Mesendoderm (in vitro differentiated cells): ENCODE measurements at regions not wholly inside any gene's neighbourhood (a gene's known extent, or its start where the extent isn't known, plus 50 kb on each side); places are given as distances from the start of the nearest gene placed in this dataset.

ENCODE experiments used
- DNase-seq: peaks from one replicate; pipeline ENCODE4 v3.0.0; 2013
- H2AK5ac ChIP-seq: 2 replicates; pipeline ENCODE4 v1.6.1; 2013; ENCODE audit warnings: low read length, inconsistent platforms
- H2BK120ac ChIP-seq: 2 replicates; pipeline ENCODE4 v1.6.1; 2013; ENCODE audit warnings: low read depth, mild to moderate bottlenecking, low read length, moderate library complexity, mixed read lengths
- H2BK15ac ChIP-seq: replicated peaks from 2 replicates; pipeline ENCODE4 v1.6.1; 2013; ENCODE audit warnings: low read depth, mild to moderate bottlenecking, moderate library complexity
- H2BK5ac ChIP-seq: 2 replicates; pipeline ENCODE4 v1.6.1; 2013; ENCODE audit warnings: low read length, inconsistent platforms
- H3K18ac ChIP-seq: 2 replicates; pipeline ENCODE4 v1.6.1; 2013; ENCODE audit warnings: mild to moderate bottlenecking, low read length, mixed read lengths
- H3K23ac ChIP-seq: one replicate; pipeline ENCODE4 v1.6.1; 2013; ENCODE audit warnings: low read length
- H3K27ac ChIP-seq: 2 replicates; pipeline ENCODE4 v1.5.1; 2013; ENCODE audit warnings: low read depth, mild to moderate bottlenecking, inconsistent platforms, low read length, moderate library complexity
- H3K27me3 ChIP-seq: 2 replicates; pipeline ENCODE4 v1.6.1; 2013; ENCODE audit warnings: low read length, control low read depth, mild to moderate bottlenecking, inconsistent platforms; ENCODE audit not compliant: insufficient read depth, poor library complexity
- H3K36me3 ChIP-seq: 2 replicates; pipeline ENCODE4 v1.6.1; 2013; ENCODE audit warnings: low read length, inconsistent platforms; ENCODE audit not compliant: control insufficient read depth, insufficient read depth
- H3K4ac ChIP-seq: one replicate; pipeline ENCODE4 v1.6.1; 2013; ENCODE audit warnings: low read depth, mild to moderate bottlenecking, low read length, moderate library complexity
- H3K4me1 ChIP-seq: 2 replicates; pipeline ENCODE4 v1.6.1; 2013; ENCODE audit warnings: low read depth, low read length, inconsistent platforms; ENCODE audit not compliant: control insufficient read depth
- H3K4me2 ChIP-seq: 2 replicates; pipeline ENCODE4 v1.6.1; 2013; ENCODE audit warnings: low read length
- H3K4me3 ChIP-seq: 2 replicates; pipeline ENCODE4 v1.5.1; 2013; ENCODE audit warnings: mild to moderate bottlenecking, low read length
- H3K56ac ChIP-seq: one replicate; pipeline ENCODE4 v1.6.1; 2013; ENCODE audit warnings: low read length
- H3K79me1 ChIP-seq: 2 replicates; pipeline ENCODE4 v1.6.1; 2013; ENCODE audit warnings: low read length, inconsistent platforms
- H3K79me2 ChIP-seq: 2 replicates; pipeline ENCODE4 v1.6.1; 2013; ENCODE audit warnings: mild to moderate bottlenecking, low read length; ENCODE audit not compliant: control insufficient read depth, insufficient read depth
- H3K9ac ChIP-seq: 2 replicates; pipeline ENCODE4 v1.6.1; 2013; ENCODE audit warnings: low read length, inconsistent platforms
- H4K5ac ChIP-seq: one replicate; pipeline ENCODE4 v1.6.1; 2013; ENCODE audit warnings: low read length
- H4K8ac ChIP-seq: one replicate; pipeline ENCODE4 v1.6.1; 2013; ENCODE audit warnings: low read depth, mild to moderate bottlenecking, control low read depth, low read length, moderate library complexity
- WGBS: extraction: QIAGEN DNeasy Blood & Tissue Kit; methylation state at CpG from one replicate; pipeline ENCODE4 v1.1.7; 2013; ENCODE audit warnings: low lambda C conversion rate, missing lambda C conversion rate; ENCODE audit not compliant: insufficient coverage; ENCODE audit errors: extremely low coverage; 5-methylcytosine and 5-hydroxymethylcytosine counted together

GRCh38 chr7:21218155-21218554 is 209.7 kb upstream of the SP4 start:
- Histone ChIP-seq H3K9ac (no peak overlapping the region), H4K5ac (no peak overlapping the region), H3K27me3 (no peaks in the 10 kb centered on the region), H3K4ac (no peak overlapping the region), H3K18ac (no peak overlapping the region), H3K4me1 (no peaks in the 10 kb centered on the region), H3K27ac (no peak overlapping the region), H4K8ac (no peak overlapping the region), H3K79me1 (no peaks in the 10 kb centered on the region), H2AK5ac (no peak overlapping the region), H3K23ac (no peak overlapping the region), H2BK15ac (no peak overlapping the region), H3K56ac (no peak overlapping the region), H3K4me3 (no peak overlapping the region), H3K79me2 (no peaks in the 10 kb centered on the region), H2BK120ac (no peak overlapping the region), H3K4me2 (no peak overlapping the region), H2BK5ac (no peak overlapping the region), H3K36me3 (no peaks in the 10 kb centered on the region)
- no CpG with 5 or more reads among the region's 2 CpGs for WGBS
- no peak for DNase-seq

DNA sequence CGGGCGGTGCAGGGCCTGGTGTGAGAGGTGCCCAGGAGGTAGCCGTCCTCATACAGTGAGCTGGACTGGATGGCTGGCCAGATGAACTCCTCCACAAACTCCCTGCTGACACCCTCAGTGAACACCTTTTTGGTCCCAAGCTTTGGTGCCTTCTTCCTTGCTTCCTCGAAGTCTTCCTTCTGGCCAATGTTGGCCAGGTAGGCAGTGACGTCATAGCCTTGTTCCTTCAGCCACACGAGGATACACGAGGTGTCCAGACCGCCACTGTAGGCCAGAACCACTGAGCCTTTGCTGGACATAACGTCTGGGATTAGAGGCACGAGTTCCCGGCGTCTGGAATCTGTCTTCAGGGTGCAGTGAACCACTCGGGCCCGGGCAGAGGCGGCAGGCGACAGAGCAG is 206.8 kb upstream of the SP4 start:
- H3K27me3 ChIP-seq: no peaks in the 10 kb centered on the region
- H3K56ac ChIP-seq: no peak overlapping the region
- no peaks in the 10 kb centered on the region for H3K79me1 ChIP-seq
- DNase-seq: no peak
- no peak overlapping the region for H3K4me3 ChIP-seq
- H3K36me3 ChIP-seq: no peaks in the 10 kb centered on the region
- H3K27ac ChIP-seq: no peak overlapping the region
- H4K8ac ChIP-seq: no peak overlapping the region
- H3K9ac ChIP-seq: no peak overlapping the region
- H3K23ac ChIP-seq: no peak overlapping the region
- no peak overlapping the region for H2BK15ac ChIP-seq
- no CpG with 5 or more reads among the region's 16 CpGs for WGBS
- H2BK120ac ChIP-seq: no peak overlapping the region
- H3K4me2 ChIP-seq: no peak overlapping the region
- H2BK5ac ChIP-seq: no peak overlapping the region
- no peak overlapping the region for H3K4ac ChIP-seq
- H4K5ac ChIP-seq: no peak overlapping the region
- H3K18ac ChIP-seq: no peak overlapping the region
- H2AK5ac ChIP-seq: no peak overlapping the region
- no peaks in the 10 kb centered on the region for H3K79me2 ChIP-seq
- H3K4me1 ChIP-seq: no peaks in the 10 kb centered on the region

DNA sequence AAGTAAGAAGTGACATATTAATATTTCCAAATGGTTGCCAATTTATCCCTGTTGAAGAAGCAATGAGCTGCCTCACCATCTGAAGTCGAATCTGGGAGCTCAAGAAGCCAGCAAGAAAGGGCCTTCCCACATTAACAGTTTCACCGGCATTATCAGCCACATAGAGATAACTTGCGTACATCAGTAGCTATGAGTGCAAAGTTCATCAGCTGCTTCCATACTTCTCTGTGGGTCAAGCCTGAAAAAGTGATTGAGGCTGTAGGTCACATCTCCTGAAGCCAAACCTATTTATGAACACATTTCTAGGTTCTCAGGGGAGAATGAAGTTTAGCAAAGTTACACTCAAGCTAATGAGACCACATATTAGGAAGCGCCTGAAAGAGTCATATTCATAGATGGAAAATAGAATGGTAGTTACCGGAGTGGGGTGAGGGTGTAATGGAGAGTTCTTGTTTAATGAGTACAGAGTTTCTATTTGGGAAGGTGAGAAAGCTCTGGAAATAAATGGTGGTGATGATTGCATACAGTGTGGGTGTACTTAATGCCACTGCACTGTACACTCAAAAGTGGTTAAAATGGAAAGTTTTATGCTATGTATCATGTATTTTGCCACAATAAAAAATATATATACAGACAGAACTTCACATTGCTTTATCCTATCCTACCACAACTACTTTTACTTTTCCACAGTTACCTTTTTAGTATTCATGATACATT is 189.3 kb upstream of the SP4 start:
- no peak overlapping the region for H3K27ac ChIP-seq
- DNase-seq: no peak
- H3K4me3 ChIP-seq: no peak overlapping the region
- H3K9ac ChIP-seq: no peak overlapping the region
- H2BK15ac ChIP-seq: no peak overlapping the region
- H2BK5ac ChIP-seq: no peak overlapping the region
- no peak overlapping the region for H3K4me2 ChIP-seq
- no peak overlapping the region for H3K23ac ChIP-seq
- H3K4ac ChIP-seq: no peak overlapping the region
- no peaks in the 10 kb centered on the region for H3K4me1 ChIP-seq
- H3K79me1 ChIP-seq: no peaks in the 10 kb centered on the region
- H4K8ac ChIP-seq: no peak overlapping the region
- H3K18ac ChIP-seq: no peak overlapping the region
- no peak overlapping the region for H3K56ac ChIP-seq
- no peak overlapping the region for H4K5ac ChIP-seq
- H3K27me3 ChIP-seq: no peaks in the 10 kb centered on the region
- WGBS: no CpG with 5 or more reads among the region's 5 CpGs
- H2AK5ac ChIP-seq: no peak overlapping the region
- H3K36me3 ChIP-seq: no peaks in the 10 kb centered on the region
- H2BK120ac ChIP-seq: no peak overlapping the region
- H3K79me2 ChIP-seq: no peaks in the 10 kb centered on the region

DNA sequence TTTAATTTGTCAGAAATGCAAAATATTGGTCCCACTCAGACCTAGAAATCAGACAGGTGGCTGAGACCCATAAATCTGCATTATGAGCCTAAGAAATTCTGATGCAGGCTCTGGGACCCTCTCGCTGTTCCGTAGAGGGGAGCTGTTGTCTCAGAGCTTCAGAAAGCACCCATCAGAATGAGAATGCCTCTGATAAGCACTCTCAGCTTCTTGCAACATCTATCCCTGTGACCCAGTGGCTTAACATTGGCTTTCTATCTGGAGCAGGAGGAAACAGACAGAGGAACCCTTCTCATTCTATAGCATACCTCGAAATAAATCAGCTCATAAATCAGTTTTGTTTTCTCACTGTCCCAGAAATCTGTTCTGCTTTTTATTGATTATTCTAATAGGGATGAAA is 184.6 kb upstream of the SP4 start:
- H3K9ac ChIP-seq: no peak overlapping the region
- H3K79me1 ChIP-seq: no peaks in the 10 kb centered on the region
- H2BK15ac ChIP-seq: no peak overlapping the region
- H2AK5ac ChIP-seq: no peak overlapping the region
- no peak overlapping the region for H4K5ac ChIP-seq
- H3K27ac ChIP-seq: no peak overlapping the region
- H3K56ac ChIP-seq: no peak overlapping the region
- no peak overlapping the region for H3K4me3 ChIP-seq
- H3K36me3 ChIP-seq: no peaks in the 10 kb centered on the region
- no CpG with 5 or more reads among the region's 3 CpGs for WGBS
- H2BK5ac ChIP-seq: no peak overlapping the region
- H3K79me2 ChIP-seq: no peaks in the 10 kb centered on the region
- H2BK120ac ChIP-seq: no peak overlapping the region
- no peak overlapping the region for H3K4ac ChIP-seq
- H3K4me2 ChIP-seq: no peak overlapping the region
- DNase-seq: peak; percentile 8
- no peaks in the 10 kb centered on the region for H3K4me1 ChIP-seq
- H3K23ac ChIP-seq: no peak overlapping the region
- no peak overlapping the region for H3K18ac ChIP-seq
- H4K8ac ChIP-seq: no peak overlapping the region
- H3K27me3 ChIP-seq: no peaks in the 10 kb centered on the region

DNA sequence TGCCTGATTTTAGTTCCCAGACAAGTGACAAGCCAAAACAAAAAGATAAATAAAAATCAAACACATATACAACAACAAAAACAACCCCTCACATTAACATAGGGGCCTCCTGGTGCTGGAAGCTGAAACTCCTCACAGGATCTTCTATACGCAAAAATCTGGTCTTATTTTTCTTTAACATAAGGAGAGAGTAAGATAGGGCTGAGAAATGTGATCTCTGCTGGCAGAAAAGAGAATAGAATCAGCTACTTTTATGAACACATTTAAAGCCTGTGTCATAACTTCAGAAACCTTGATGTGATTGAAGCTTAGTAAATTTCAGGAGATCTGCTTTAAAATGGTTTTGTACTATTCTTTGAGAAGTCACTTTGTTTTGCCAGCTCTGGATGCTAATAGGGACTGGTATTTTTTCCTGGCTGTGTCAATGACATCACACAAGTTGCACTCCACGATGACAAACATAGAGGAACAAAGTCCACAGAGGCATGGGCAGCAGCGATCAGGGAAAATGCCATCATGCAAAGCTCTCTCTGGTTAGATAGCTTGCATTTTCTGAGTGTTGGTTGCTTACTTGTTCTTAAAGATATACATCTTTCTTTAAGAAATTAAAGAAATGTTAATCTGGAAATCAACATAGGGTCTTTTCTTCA is 176.6 kb upstream of the SP4 start:
- DNase-seq: no peak
- Histone ChIP-seq H2BK120ac (no peak overlapping the region), H3K27me3 (no peaks in the 10 kb centered on the region), H3K79me2 (no peaks in the 10 kb centered on the region), H3K4me2 (no peak overlapping the region), H2BK15ac (no peak overlapping the region), H3K4me1 (no peaks in the 10 kb centered on the region), H3K4ac (no peak overlapping the region), H3K9ac (no peak overlapping the region), H4K5ac (no peak overlapping the region), H3K4me3 (no peak overlapping the region), H3K79me1 (no peaks in the 10 kb centered on the region), H2BK5ac (no peak overlapping the region), H3K27ac (no peak overlapping the region), H3K23ac (no peak overlapping the region), H2AK5ac (no peak overlapping the region), H3K18ac (no peak overlapping the region), H3K36me3 (no peaks in the 10 kb centered on the region), H3K56ac (no peak overlapping the region), H4K8ac (no peak overlapping the region)
- WGBS: no CpG with 5 or more reads among the region's 3 CpGs
